ENCODE measurements at regions not wholly inside any gene's neighbourhood (a gene's known extent, or its start where the extent isn't known, plus 50 kb on each side); places are given as distances from the start of the nearest gene placed in this dataset.

DNA sequence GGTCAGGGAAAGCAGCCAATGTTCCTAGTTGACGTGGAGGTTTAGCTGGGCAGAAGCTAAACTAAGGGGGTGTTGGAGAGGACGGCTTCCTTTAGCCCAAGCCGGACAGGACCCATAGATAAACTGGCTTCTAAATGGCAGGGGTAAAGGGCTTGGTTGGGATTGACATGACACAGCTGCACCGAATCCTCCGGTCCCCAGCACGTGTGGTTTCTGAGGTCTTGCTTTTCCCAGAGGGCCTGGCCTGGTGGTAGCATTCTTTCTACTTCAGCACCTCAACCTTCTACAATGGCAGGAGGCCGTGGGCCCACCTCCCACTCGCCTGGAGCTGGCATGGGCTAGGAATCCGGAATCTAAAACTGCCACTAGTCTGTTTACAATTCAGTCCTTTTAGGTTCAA, 163.0 kb downstream of the FGF9 start:
- TF ChIP-seq, protein P1, sequence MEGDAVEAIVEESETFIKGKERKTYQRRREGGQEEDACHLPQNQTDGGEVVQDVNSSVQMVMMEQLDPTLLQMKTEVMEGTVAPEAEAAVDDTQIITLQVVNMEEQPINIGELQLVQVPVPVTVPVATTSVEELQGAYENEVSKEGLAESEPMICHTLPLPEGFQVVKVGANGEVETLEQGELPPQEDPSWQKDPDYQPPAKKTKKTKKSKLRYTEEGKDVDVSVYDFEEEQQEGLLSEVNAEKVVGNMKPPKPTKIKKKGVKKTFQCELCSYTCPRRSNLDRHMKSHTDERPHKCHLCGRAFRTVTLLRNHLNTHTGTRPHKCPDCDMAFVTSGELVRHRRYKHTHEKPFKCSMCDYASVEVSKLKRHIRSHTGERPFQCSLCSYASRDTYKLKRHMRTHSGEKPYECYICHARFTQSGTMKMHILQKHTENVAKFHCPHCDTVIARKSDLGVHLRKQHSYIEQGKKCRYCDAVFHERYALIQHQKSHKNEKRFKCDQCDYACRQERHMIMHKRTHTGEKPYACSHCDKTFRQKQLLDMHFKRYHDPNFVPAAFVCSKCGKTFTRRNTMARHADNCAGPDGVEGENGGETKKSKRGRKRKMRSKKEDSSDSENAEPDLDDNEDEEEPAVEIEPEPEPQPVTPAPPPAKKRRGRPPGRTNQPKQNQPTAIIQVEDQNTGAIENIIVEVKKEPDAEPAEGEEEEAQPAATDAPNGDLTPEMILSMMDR (IDR thresholded peaks at IDR 0.05), result no peak
- no peak for TF ChIP-seq POLR2A (IDR thresholded peaks at IDR 0.05)

All from lower leg skin (tissue), 3 donors.